ENCODE measurements at regions not wholly inside any gene's neighbourhood (a gene's known extent, or its start where the extent isn't known, plus 50 kb on each side); places are given as distances from the start of the nearest gene placed in this dataset.
"Not testable (repeated sequence)": the region's sequence is repeated elsewhere in the genome, so short reads cannot be mapped to it uniquely, and the experiment has no call there.

- Mint-ChIP-seq H3K9me3 (peaks cover 0 to 3% (median 0%) of the 10 kb centered on the region in 3 donors), H3K36me3 (peaks cover 2% of the 10 kb centered on the region), H3K4me3 (no peak overlapping the region), H3K4me1 (peaks cover 0 to 4% (median 0%) of the 10 kb centered on the region in 3 donors), H3K27ac (no peak overlapping the region), H3K27me3 (peaks cover 2% of the 10 kb centered on the region)
Observed at GRCh38 chr1:182169203-182169602, 107.7 kb upstream of the ZNF648 start.

GRCh38 chr1:182166750-182167149, 105.2 kb upstream of the ZNF648 start:
- H3K36me3 Mint-ChIP-seq: peaks cover 5% of the 10 kb centered on the region
- H3K27ac Mint-ChIP-seq: no peak overlapping the region
- H3K9me3 Mint-ChIP-seq: peaks cover 0 to 3% (median 0%) of the 10 kb centered on the region in 3 donors
- no peak overlapping the region for H3K4me3 Mint-ChIP-seq
- H3K27me3 Mint-ChIP-seq: peaks cover 1% of the 10 kb centered on the region
- H3K4me1 Mint-ChIP-seq: peaks cover 0 to 4% (median 0%) of the 10 kb centered on the region in 3 donors

- Mint-ChIP-seq H3K4me3 (no peak overlapping the region), H3K36me3 (peaks cover 5% of the 10 kb centered on the region), H3K27ac (no peak overlapping the region), H3K27me3 (peaks cover 4% of the 10 kb centered on the region), H3K4me1 (peaks cover 0 to 4% (median 0%) of the 10 kb centered on the region in 3 donors), H3K9me3 (peaks cover 0 to 3% (median 0%) of the 10 kb centered on the region in 3 donors)
Observed at GRCh38 chr1:182166321-182166720, 104.8 kb upstream of the ZNF648 start.

GRCh38 chr1:182164273-182164672, 102.8 kb upstream of the ZNF648 start:
- H3K27me3 Mint-ChIP-seq: peaks cover 4% of the 10 kb centered on the region
- no peak overlapping the region for H3K4me3 Mint-ChIP-seq
- H3K27ac Mint-ChIP-seq: no peak overlapping the region
- H3K4me1 Mint-ChIP-seq: no peaks in the 10 kb centered on the region
- H3K9me3 Mint-ChIP-seq: peaks cover 1 to 6% (median 4%) of the 10 kb centered on the region in 3 donors
- peaks cover 5% of the 10 kb centered on the region for H3K36me3 Mint-ChIP-seq

GRCh38 chr1:182163821-182164223, 102.3 kb upstream of the ZNF648 start:
- Mint-ChIP-seq H3K4me1 (no peaks in the 10 kb centered on the region), H3K27me3 (peaks cover 4% of the 10 kb centered on the region), H3K4me3 (no peak overlapping the region), H3K9me3 (peaks cover 3 to 8% (median 4%) of the 10 kb centered on the region in 3 donors), H3K27ac (no peak overlapping the region), H3K36me3 (peaks cover 5% of the 10 kb centered on the region)

GRCh38 chr1:182159443-182159842, 97.9 kb upstream of the ZNF648 start:
- Mint-ChIP-seq H3K4me3 (no peak overlapping the region), H3K36me3 (peaks cover 6% of the 10 kb centered on the region), H3K9me3 (peaks cover 2 to 19% (median 6%) of the 10 kb centered on the region in 3 donors), H3K27ac (no peak overlapping the region), H3K4me1 (no peaks in the 10 kb centered on the region), H3K27me3 (peaks cover 4% of the 10 kb centered on the region)

- peaks cover 4% of the 10 kb centered on the region for H3K36me3 Mint-ChIP-seq
- no peak overlapping the region for H3K27ac Mint-ChIP-seq
- no peaks in the 10 kb centered on the region for H3K4me1 Mint-ChIP-seq
- H3K4me3 Mint-ChIP-seq: no peak overlapping the region
- H3K27me3 Mint-ChIP-seq: peaks cover 4% of the 10 kb centered on the region
- peaks cover 4 to 19% (median 6%) of the 10 kb centered on the region in 3 donors for H3K9me3 Mint-ChIP-seq
Observed at GRCh38 chr1:182157187-182157586, 95.7 kb upstream of the ZNF648 start.

GRCh38 chr1:182154425-182154824, 92.9 kb upstream of the ZNF648 start:
- H3K27me3 Mint-ChIP-seq, H3K27ac Mint-ChIP-seq, H3K4me1 Mint-ChIP-seq, H3K36me3 Mint-ChIP-seq, H3K4me3 Mint-ChIP-seq: not testable (repeated sequence)
- H3K9me3 Mint-ChIP-seq: peaks cover 2 to 15% (median 6%) of the 10 kb centered on the region in 3 donors

- H3K4me1 Mint-ChIP-seq: peaks cover 0 to 2% (median 0%) of the 10 kb centered on the region in 3 donors
- H3K27me3 Mint-ChIP-seq: peaks cover 1% of the 10 kb centered on the region
- H3K27ac Mint-ChIP-seq: no peak overlapping the region
- peaks cover 0 to 2% (median 1%) of the 10 kb centered on the region in 3 donors for H3K9me3 Mint-ChIP-seq
- H3K36me3 Mint-ChIP-seq: no peaks in the 10 kb centered on the region
- no peak overlapping the region for H3K4me3 Mint-ChIP-seq
Observed at GRCh38 chr1:182149411-182149965, 88.0 kb upstream of the ZNF648 start.

- Mint-ChIP-seq H3K4me3 (no peak overlapping the region), H3K36me3 (no peaks in the 10 kb centered on the region), H3K9me3 (no peaks in the 10 kb centered on the region), H3K27ac (no peak overlapping the region), H3K4me1 (peaks cover 0 to 5% (median 2%) of the 10 kb centered on the region in 3 donors), H3K27me3 (peaks cover 3% of the 10 kb centered on the region)
Observed at GRCh38 chr1:182147951-182148350, 86.4 kb upstream of the ZNF648 start.

- Mint-ChIP-seq H3K9me3 (no peaks in the 10 kb centered on the region), H3K4me1 (peaks cover 0 to 5% (median 2%) of the 10 kb centered on the region in 3 donors), H3K4me3 (no peak overlapping the region), H3K27ac (no peak overlapping the region), H3K27me3 (peaks cover 7% of the 10 kb centered on the region), H3K36me3 (no peaks in the 10 kb centered on the region)
Observed at GRCh38 chr1:182147136-182147820, 85.8 kb upstream of the ZNF648 start.

GRCh38 chr1:182146286-182146685, 84.8 kb upstream of the ZNF648 start:
- no peaks in the 10 kb centered on the region for H3K36me3 Mint-ChIP-seq
- peaks cover 8% of the 10 kb centered on the region for H3K27me3 Mint-ChIP-seq
- no peak overlapping the region for H3K27ac Mint-ChIP-seq
- H3K4me1 Mint-ChIP-seq: peaks cover 0 to 5% (median 2%) of the 10 kb centered on the region in 3 donors
- no peak overlapping the region for H3K4me3 Mint-ChIP-seq
- H3K9me3 Mint-ChIP-seq: no peaks in the 10 kb centered on the region

- peaks cover 0 to 5% (median 2%) of the 10 kb centered on the region in 3 donors for H3K4me1 Mint-ChIP-seq
- H3K4me3 Mint-ChIP-seq: no peak overlapping the region
- H3K27me3 Mint-ChIP-seq: peaks cover 8% of the 10 kb centered on the region
- H3K9me3 Mint-ChIP-seq: no peaks in the 10 kb centered on the region
- no peak overlapping the region for H3K27ac Mint-ChIP-seq
- no peaks in the 10 kb centered on the region for H3K36me3 Mint-ChIP-seq
Observed at GRCh38 chr1:182145441-182145840, 83.9 kb upstream of the ZNF648 start.

- Mint-ChIP-seq H3K27me3 (peaks cover 13% of the 10 kb centered on the region), H3K36me3 (no peaks in the 10 kb centered on the region), H3K4me3 (no peak overlapping the region), H3K4me1 (peaks cover 0 to 5% (median 2%) of the 10 kb centered on the region in 3 donors), H3K9me3 (no peaks in the 10 kb centered on the region), H3K27ac (no peak overlapping the region)
Observed at GRCh38 chr1:182144646-182145030, 83.1 kb upstream of the ZNF648 start.

GRCh38 chr1:182143825-182144645, 82.5 kb upstream of the ZNF648 start:
- H3K9me3 Mint-ChIP-seq: no peaks in the 10 kb centered on the region
- peaks cover 0 to 5% (median 2%) of the 10 kb centered on the region in 3 donors for H3K4me1 Mint-ChIP-seq
- H3K27me3 Mint-ChIP-seq: peaks cover 13% of the 10 kb centered on the region
- H3K27ac Mint-ChIP-seq: no peak overlapping the region
- no peaks in the 10 kb centered on the region for H3K36me3 Mint-ChIP-seq
- no peak overlapping the region for H3K4me3 Mint-ChIP-seq

Measured in IgD-negative memory B cell (primary cell).